IMR-90 (cell line): ENCODE measurements at regions not wholly inside any gene's neighbourhood (a gene's known extent, or its start where the extent isn't known, plus 50 kb on each side); places are given as distances from the start of the nearest gene placed in this dataset.

ENCODE experiments used
- CEBPB ChIP-seq: IDR thresholded peaks from 2 replicates; pipeline ENCODE4 v1.6.1; 2012; ENCODE audit warnings: low read depth, low read length, improper control_type of control experiment
- CHD1 ChIP-seq: IDR thresholded peaks from 2 replicates; pipeline ENCODE4 v1.6.1; 2012; ENCODE audit warnings: low read depth, low read length, improper control_type of control experiment
- NFE2L2 ChIP-seq: fragments of 150-350 bp; IDR thresholded peaks from 2 replicates; pipeline ENCODE4 v1.6.1; 2016; ENCODE audit warnings: low read depth, mild to moderate bottlenecking, low read length
- POLR2A ChIP-seq: IDR thresholded peaks from 2 replicates; pipeline ENCODE4 v1.6.1; 2012; ENCODE audit warnings: mild to moderate bottlenecking, low read depth, low read length
- RCOR1 ChIP-seq: IDR thresholded peaks from 2 replicates; pipeline ENCODE4 v1.6.1; 2012; ENCODE audit warnings: mild to moderate bottlenecking, low read length, improper control_type of control experiment; ENCODE audit not compliant: insufficient replicate concordance
- SMC3 ChIP-seq: fragments of 150-350 bp; IDR thresholded peaks from 2 replicates; pipeline ENCODE4 v1.6.1; 2016; ENCODE audit warnings: low read depth, mild to moderate bottlenecking, antibody characterized with exemption, low read length, moderate library complexity
- TF ChIP-seq, protein P1 (sequence below): conservative IDR thresholded peaks from 2 replicates; pipeline ENCODE4 v1.5.1; 2012; ENCODE audit warnings: mild to moderate bottlenecking, low read depth, low read length, improper control_type of control experiment
- TF ChIP-seq, protein P2 (sequence below): fragments of 150-350 bp; IDR thresholded peaks from 2 replicates; pipeline ENCODE4 v1.6.1; 2016; ENCODE audit warnings: low read depth, mild to moderate bottlenecking, low read length, moderate library complexity, borderline replicate concordance
- TF ChIP-seq, protein P3 (sequence below): fragments of 150-350 bp; IDR thresholded peaks from 2 replicates; pipeline ENCODE4 v1.6.1; 2017; ENCODE audit warnings: mild to moderate bottlenecking, antibody characterized with exemption, low read length, low read depth

DNA sequence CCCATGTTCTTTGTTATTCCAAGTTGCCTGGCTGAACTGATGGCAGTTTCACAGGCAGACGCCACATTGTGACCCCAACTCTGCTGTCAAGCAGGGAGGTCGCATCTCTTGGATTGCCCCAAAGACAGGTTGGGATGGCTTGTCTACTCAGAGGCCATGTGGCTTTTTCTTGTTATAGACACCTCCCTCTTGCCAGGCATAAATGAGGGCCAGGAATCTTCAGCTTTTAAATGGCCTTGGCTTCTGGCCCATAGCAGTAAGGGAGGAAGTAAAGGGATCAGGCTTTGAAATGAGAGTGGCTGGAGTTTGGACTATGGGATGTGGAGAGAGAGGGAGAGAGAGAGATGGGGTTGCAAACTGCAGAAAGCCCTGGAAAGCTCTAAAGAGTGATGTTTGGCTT, 215.0 kb downstream of the TBX5 start:
- TF ChIP-seq, protein P1, sequence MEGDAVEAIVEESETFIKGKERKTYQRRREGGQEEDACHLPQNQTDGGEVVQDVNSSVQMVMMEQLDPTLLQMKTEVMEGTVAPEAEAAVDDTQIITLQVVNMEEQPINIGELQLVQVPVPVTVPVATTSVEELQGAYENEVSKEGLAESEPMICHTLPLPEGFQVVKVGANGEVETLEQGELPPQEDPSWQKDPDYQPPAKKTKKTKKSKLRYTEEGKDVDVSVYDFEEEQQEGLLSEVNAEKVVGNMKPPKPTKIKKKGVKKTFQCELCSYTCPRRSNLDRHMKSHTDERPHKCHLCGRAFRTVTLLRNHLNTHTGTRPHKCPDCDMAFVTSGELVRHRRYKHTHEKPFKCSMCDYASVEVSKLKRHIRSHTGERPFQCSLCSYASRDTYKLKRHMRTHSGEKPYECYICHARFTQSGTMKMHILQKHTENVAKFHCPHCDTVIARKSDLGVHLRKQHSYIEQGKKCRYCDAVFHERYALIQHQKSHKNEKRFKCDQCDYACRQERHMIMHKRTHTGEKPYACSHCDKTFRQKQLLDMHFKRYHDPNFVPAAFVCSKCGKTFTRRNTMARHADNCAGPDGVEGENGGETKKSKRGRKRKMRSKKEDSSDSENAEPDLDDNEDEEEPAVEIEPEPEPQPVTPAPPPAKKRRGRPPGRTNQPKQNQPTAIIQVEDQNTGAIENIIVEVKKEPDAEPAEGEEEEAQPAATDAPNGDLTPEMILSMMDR = no peak
- TF ChIP-seq POLR2A (no peak), CHD1 (no peak), RCOR1 (no peak), SMC3 (no peak), NFE2L2 (no peak), CEBPB (no peak)
- TF ChIP-seq, protein P2, sequence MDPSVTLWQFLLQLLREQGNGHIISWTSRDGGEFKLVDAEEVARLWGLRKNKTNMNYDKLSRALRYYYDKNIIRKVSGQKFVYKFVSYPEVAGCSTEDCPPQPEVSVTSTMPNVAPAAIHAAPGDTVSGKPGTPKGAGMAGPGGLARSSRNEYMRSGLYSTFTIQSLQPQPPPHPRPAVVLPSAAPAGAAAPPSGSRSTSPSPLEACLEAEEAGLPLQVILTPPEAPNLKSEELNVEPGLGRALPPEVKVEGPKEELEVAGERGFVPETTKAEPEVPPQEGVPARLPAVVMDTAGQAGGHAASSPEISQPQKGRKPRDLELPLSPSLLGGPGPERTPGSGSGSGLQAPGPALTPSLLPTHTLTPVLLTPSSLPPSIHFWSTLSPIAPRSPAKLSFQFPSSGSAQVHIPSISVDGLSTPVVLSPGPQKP = no peak
- TF ChIP-seq, protein P3, sequence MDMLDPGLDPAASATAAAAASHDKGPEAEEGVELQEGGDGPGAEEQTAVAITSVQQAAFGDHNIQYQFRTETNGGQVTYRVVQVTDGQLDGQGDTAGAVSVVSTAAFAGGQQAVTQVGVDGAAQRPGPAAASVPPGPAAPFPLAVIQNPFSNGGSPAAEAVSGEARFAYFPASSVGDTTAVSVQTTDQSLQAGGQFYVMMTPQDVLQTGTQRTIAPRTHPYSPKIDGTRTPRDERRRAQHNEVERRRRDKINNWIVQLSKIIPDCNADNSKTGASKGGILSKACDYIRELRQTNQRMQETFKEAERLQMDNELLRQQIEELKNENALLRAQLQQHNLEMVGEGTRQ = no peak
